ENCODE measurements at regions not wholly inside any gene's neighbourhood (a gene's known extent, or its start where the extent isn't known, plus 50 kb on each side); places are given as distances from the start of the nearest gene placed in this dataset.

GRCh38 chr12:89901319-89901718, 192.7 kb upstream of the ATP2B1 start:
- Histone ChIP-seq H3K4me1 (replicated peaks) (no peaks in the 10 kb centered on the region), H3K27me3 (replicated peaks) (no peaks in the 10 kb centered on the region), H3K4me3 (no peak overlapping the region), H3K9me3 (replicated peaks) (no peaks in the 10 kb centered on the region), H3K36me3 (no peaks in the 10 kb centered on the region), H3K27ac (no peak overlapping the region)
- DNase-seq (ENCODE audit: low read depth in 1 of 2, low spot score in 2 of 2) = no peak

GRCh38 chr12:89899651-89900050, 191.0 kb upstream of the ATP2B1 start:
- DNase-seq (ENCODE audit: low read depth in 1 of 2, low spot score in 2 of 2) = no peak
- H3K27ac ChIP-seq = no peak overlapping the region
- no peaks in the 10 kb centered on the region for H3K27me3 ChIP-seq (replicated peaks)
- no peaks in the 10 kb centered on the region for H3K36me3 ChIP-seq
- H3K4me3 ChIP-seq = no peak overlapping the region
- H3K4me1 ChIP-seq (replicated peaks) = no peaks in the 10 kb centered on the region
- no peaks in the 10 kb centered on the region for H3K9me3 ChIP-seq (replicated peaks)

- no peaks in the 10 kb centered on the region; the same call in 1 of the 2 replicates for H3K4me1 ChIP-seq (replicated peaks)
- no peak overlapping the region for H3K27ac ChIP-seq
- no peaks in the 10 kb centered on the region for H3K9me3 ChIP-seq (replicated peaks)
- no peaks in the 10 kb centered on the region for H3K36me3 ChIP-seq
- DNase-seq (ENCODE audit: low read depth in 1 of 2, low spot score in 2 of 2) = no peak
- H3K27me3 ChIP-seq (replicated peaks) = no peaks in the 10 kb centered on the region
- H3K4me3 ChIP-seq = no peak overlapping the region
Observed at GRCh38 chr12:89895591-89895990, 187.0 kb upstream of the ATP2B1 start.

GRCh38 chr12:89895101-89895500, 186.5 kb upstream of the ATP2B1 start:
- Histone ChIP-seq H3K36me3 (no peaks in the 10 kb centered on the region), H3K4me3 (no peak overlapping the region), H3K27me3 (replicated peaks) (no peaks in the 10 kb centered on the region), H3K9me3 (replicated peaks) (no peaks in the 10 kb centered on the region), H3K27ac (no peak overlapping the region), H3K4me1 (replicated peaks) (no peaks in the 10 kb centered on the region; the same call in 1 of the 2 replicates)
- DNase-seq (ENCODE audit: low read depth in 1 of 2, low spot score in 2 of 2) = no peak

GRCh38 chr12:89893972-89894706, 185.5 kb upstream of the ATP2B1 start:
- Histone ChIP-seq H3K36me3 (no peaks in the 10 kb centered on the region), H3K27ac (no peak overlapping the region), H3K9me3 (replicated peaks) (no peaks in the 10 kb centered on the region), H3K4me3 (no peak overlapping the region), H3K27me3 (replicated peaks) (no peaks in the 10 kb centered on the region), H3K4me1 (replicated peaks) (no peaks in the 10 kb centered on the region; the same call in 1 of the 2 replicates)
- no peak for DNase-seq (ENCODE audit: low read depth in 1 of 2, low spot score in 2 of 2)

GRCh38 chr12:89892436-89892835, 183.8 kb upstream of the ATP2B1 start:
- Histone ChIP-seq H3K4me1 (replicated peaks) (no peaks in the 10 kb centered on the region; the same call in 1 of the 2 replicates), H3K27me3 (replicated peaks) (no peaks in the 10 kb centered on the region), H3K27ac (no peak overlapping the region), H3K36me3 (no peaks in the 10 kb centered on the region), H3K9me3 (replicated peaks) (no peaks in the 10 kb centered on the region), H3K4me3 (no peak overlapping the region)
- DNase-seq (ENCODE audit: low read depth in 1 of 2, low spot score in 2 of 2) = no peak

- Histone ChIP-seq H3K4me1 (replicated peaks) (no peaks in the 10 kb centered on the region; the same call in 1 of the 2 replicates), H3K27me3 (replicated peaks) (no peaks in the 10 kb centered on the region), H3K36me3 (no peaks in the 10 kb centered on the region), H3K9me3 (replicated peaks) (no peaks in the 10 kb centered on the region), H3K27ac (no peak overlapping the region), H3K4me3 (no peak overlapping the region)
- no peak for DNase-seq (ENCODE audit: low read depth in 1 of 2, low spot score in 2 of 2)
Observed at GRCh38 chr12:89891933-89892332, 183.3 kb upstream of the ATP2B1 start.

- no peaks in the 10 kb centered on the region for H3K27me3 ChIP-seq (replicated peaks)
- H3K27ac ChIP-seq = no peak overlapping the region
- no peaks in the 10 kb centered on the region for H3K36me3 ChIP-seq
- DNase-seq (ENCODE audit: low read depth in 1 of 2, low spot score in 2 of 2) = no peak
- no peak overlapping the region for H3K4me3 ChIP-seq
- no peaks in the 10 kb centered on the region for H3K9me3 ChIP-seq (replicated peaks)
- H3K4me1 ChIP-seq (replicated peaks) = no peaks in the 10 kb centered on the region; the same call in 1 of the 2 replicates
Observed at GRCh38 chr12:89890161-89890560, 181.5 kb upstream of the ATP2B1 start.

GRCh38 chr12:89889062-89889461, 180.4 kb upstream of the ATP2B1 start:
- Histone ChIP-seq H3K36me3 (no peaks in the 10 kb centered on the region), H3K27ac (no peak overlapping the region), H3K27me3 (replicated peaks) (no peaks in the 10 kb centered on the region), H3K4me1 (replicated peaks) (no peaks in the 10 kb centered on the region; the same call in 1 of the 2 replicates), H3K9me3 (replicated peaks) (no peaks in the 10 kb centered on the region), H3K4me3 (no peak overlapping the region)
- DNase-seq (ENCODE audit: low read depth in 1 of 2, low spot score in 2 of 2) = no peak

- Histone ChIP-seq H3K4me1 (replicated peaks) (no peaks in the 10 kb centered on the region), H3K4me3 (no peak overlapping the region), H3K27me3 (replicated peaks) (no peaks in the 10 kb centered on the region), H3K36me3 (no peaks in the 10 kb centered on the region), H3K9me3 (replicated peaks) (no peaks in the 10 kb centered on the region), H3K27ac (no peak overlapping the region)
- no peak for DNase-seq (ENCODE audit: low read depth in 1 of 2, low spot score in 2 of 2)
Observed at GRCh38 chr12:89884952-89885351, 176.3 kb upstream of the ATP2B1 start.

GRCh38 chr12:89884416-89884898, 175.8 kb upstream of the ATP2B1 start:
- Histone ChIP-seq H3K4me1 (replicated peaks) (no peaks in the 10 kb centered on the region), H3K27ac (no peak overlapping the region), H3K9me3 (replicated peaks) (no peaks in the 10 kb centered on the region), H3K36me3 (no peaks in the 10 kb centered on the region), H3K27me3 (replicated peaks) (no peaks in the 10 kb centered on the region), H3K4me3 (no peak overlapping the region)
- DNase-seq (ENCODE audit: low read depth in 1 of 2, low spot score in 2 of 2) = no peak

- H3K27ac ChIP-seq = no peak overlapping the region
- no peaks in the 10 kb centered on the region for H3K36me3 ChIP-seq
- no peaks in the 10 kb centered on the region for H3K27me3 ChIP-seq (replicated peaks)
- no peak overlapping the region for H3K4me3 ChIP-seq
- no peak for DNase-seq (ENCODE audit: low read depth in 1 of 2, low spot score in 2 of 2)
- no peaks in the 10 kb centered on the region for H3K9me3 ChIP-seq (replicated peaks)
- H3K4me1 ChIP-seq (replicated peaks) = no peaks in the 10 kb centered on the region
Observed at GRCh38 chr12:89883630-89884389, 175.2 kb upstream of the ATP2B1 start.

GRCh38 chr12:89882792-89883191, 174.2 kb upstream of the ATP2B1 start:
- Histone ChIP-seq H3K9me3 (replicated peaks) (no peaks in the 10 kb centered on the region), H3K36me3 (no peaks in the 10 kb centered on the region), H3K27me3 (replicated peaks) (no peaks in the 10 kb centered on the region), H3K4me3 (no peak overlapping the region), H3K27ac (no peak overlapping the region), H3K4me1 (replicated peaks) (no peaks in the 10 kb centered on the region)
- DNase-seq (ENCODE audit: low read depth in 1 of 2, low spot score in 2 of 2) = no peak

- H3K4me3 ChIP-seq = no peak overlapping the region
Observed at GRCh38 chr12:89882050-89882449, 173.4 kb upstream of the ATP2B1 start.

More at GRCh38 chr12:89882050-89882449, 173.4 kb upstream of the ATP2B1 start:
- DNase-seq (ENCODE audit: low read depth in 1 of 2, low spot score in 2 of 2) = no peak
- no peaks in the 10 kb centered on the region for H3K4me1 ChIP-seq (replicated peaks)
- H3K36me3 ChIP-seq = no peaks in the 10 kb centered on the region
- H3K27ac ChIP-seq = 0 out of 2 replicates have a peak overlapping the region, but pooled peaks have one; percentile 7
- no peaks in the 10 kb centered on the region for H3K27me3 ChIP-seq (replicated peaks)
- H3K9me3 ChIP-seq (replicated peaks) = no peaks in the 10 kb centered on the region
